Tibial artery (tissue), 4 donors: ENCODE measurements at regions not wholly inside any gene's neighbourhood (a gene's known extent, or its start where the extent isn't known, plus 50 kb on each side); places are given as distances from the start of the nearest gene placed in this dataset.

Experiments
- DNase-seq, 2 donors: peaks; one replicate each; pipeline ENCODE4 v3.0.0-alpha.2; 2019
- H3K27ac ChIP-seq, 2 donors: fragments of 200-600 bp; sonication (generic) in 1 of 2; 1 replicate in 1 of 2; 2 replicates in 1 of 2; pipeline ENCODE4 v1.5.1; 2018 to 2019; ENCODE audit warnings: mild to moderate bottlenecking in 1 of 2
- H3K27me3 ChIP-seq, 2 donors: fragments of 200-600 bp; sonication (generic) in 1 of 2; one replicate each; pipeline versions ENCODE4 v1.5.1 to v1.6.0; 2016 to 2019
- H3K36me3 ChIP-seq, 3 donors: fragments of 200-600 bp; sonication (generic) in 2 of 3; one replicate each; pipeline ENCODE4 v1.5.1; 2016 to 2019; ENCODE audit warnings: mild to moderate bottlenecking in 2 of 3
- H3K4me1 ChIP-seq, 4 donors: fragments of 200-600 bp; sonication (generic) in 2 of 4; 1 replicate in 3 of 4; 2 replicates in 1 of 4; pipeline ENCODE4 v1.5.1; 2016 to 2019
- H3K4me3 ChIP-seq, 2 donors: fragments of 200-600 bp; sonication (generic) in 1 of 2; 1 replicate in 1 of 2; 2 replicates in 1 of 2; pipeline ENCODE4 v1.5.1; 2018 to 2019; ENCODE audit warnings: mild to moderate bottlenecking in 2 of 2
- H3K9me3 ChIP-seq, 3 donors: fragments of 200-600 bp; sonication (generic) in 1 of 3; one replicate each; pipeline ENCODE4 v1.5.1; 2016 to 2019
- CTCF ChIP-seq, 2 experiments: fragments of 200-600 bp in 1 of 2; fragments of 450-650 bp in 1 of 2; IDR thresholded peaks; one replicate each; pipeline ENCODE4 v1.5.1; 2017 to 2019; ENCODE audit warnings: antibody characterized with exemption in 2 of 2, mild to moderate bottlenecking in 1 of 2, moderate library complexity in 1 of 2
- intact Hi-C: fragments of 100-400 bp; cut with DNase I; formaldehyde crosslinking; loops from one replicate; pipeline ENCODE4 v1.15.0; 2023; ENCODE audit warnings: low total_unique reads

- TF ChIP-seq CTCF (IDR thresholded peaks at IDR 0.05) = no peak
- no peaks in the 10 kb centered on the region for H3K9me3 ChIP-seq
- no peaks in the 10 kb centered on the region for H3K4me1 ChIP-seq
- intact Hi-C loops = no loop called here
- no peak for DNase-seq
- no peak overlapping the region for H3K27ac ChIP-seq
- H3K4me3 ChIP-seq = no peak overlapping the region
- no peaks in the 10 kb centered on the region for H3K36me3 ChIP-seq
- no peaks in the 10 kb centered on the region for H3K27me3 ChIP-seq
Observed at GRCh38 chr5:74471875-74472274, 168.7 kb downstream of the ENC1 start.

- no peak for TF ChIP-seq CTCF (IDR thresholded peaks at IDR 0.05)
Observed at GRCh38 chr5:74469234-74469994, 171.1 kb downstream of the ENC1 start.

GRCh38 chr5:74468421-74468820 lies 172.1 kb downstream of the ENC1 start:
- intact Hi-C loops = no loop called here
- Histone ChIP-seq H3K27ac (no peak overlapping the region), H3K4me3 (no peak overlapping the region), H3K27me3 (no peaks in the 10 kb centered on the region), H3K36me3 (no peaks in the 10 kb centered on the region), H3K9me3 (no peaks in the 10 kb centered on the region), H3K4me1 (no peaks in the 10 kb centered on the region)
- TF ChIP-seq CTCF (IDR thresholded peaks at IDR 0.05) = no peak
- no peak for DNase-seq

More at GRCh38 chr5:74469234-74469994, 171.1 kb downstream of the ENC1 start:
- Histone ChIP-seq H3K4me1 (no peaks in the 10 kb centered on the region), H3K27me3 (no peaks in the 10 kb centered on the region), H3K36me3 (no peaks in the 10 kb centered on the region), H3K4me3 (no peak overlapping the region), H3K27ac (no peak overlapping the region), H3K9me3 (no peaks in the 10 kb centered on the region)
- DNase-seq = no peak
- intact Hi-C loops = no loop called here

GRCh38 chr5:74465724-74466123 lies 174.8 kb downstream of the ENC1 start:
- no peak for TF ChIP-seq CTCF (IDR thresholded peaks at IDR 0.05)
- H3K4me3 ChIP-seq = no peak overlapping the region
- no peaks in the 10 kb centered on the region for H3K27me3 ChIP-seq
- intact Hi-C loops = no loop called here
- H3K27ac ChIP-seq = no peak overlapping the region
- DNase-seq = no peak
- no peaks in the 10 kb centered on the region for H3K9me3 ChIP-seq
- no peaks in the 10 kb centered on the region for H3K4me1 ChIP-seq
- H3K36me3 ChIP-seq = no peaks in the 10 kb centered on the region

- DNase-seq = no peak
- H3K36me3 ChIP-seq = no peaks in the 10 kb centered on the region
- no peaks in the 10 kb centered on the region for H3K4me1 ChIP-seq
- no peaks in the 10 kb centered on the region for H3K9me3 ChIP-seq
- intact Hi-C loops = no loop called here
- no peaks in the 10 kb centered on the region for H3K27me3 ChIP-seq
- TF ChIP-seq CTCF (IDR thresholded peaks at IDR 0.05) = no peak
- H3K4me3 ChIP-seq = no peak overlapping the region
- H3K27ac ChIP-seq = no peak overlapping the region
Observed at GRCh38 chr5:74464512-74465209, 175.9 kb downstream of the ENC1 start.
